ENCODE measurements at regions not wholly inside any gene's neighbourhood (a gene's known extent, or its start where the extent isn't known, plus 50 kb on each side); places are given as distances from the start of the nearest gene placed in this dataset.
A peak's percentile ranks its signal among the peaks of the same experiment; 100 is the strongest.

DNA sequence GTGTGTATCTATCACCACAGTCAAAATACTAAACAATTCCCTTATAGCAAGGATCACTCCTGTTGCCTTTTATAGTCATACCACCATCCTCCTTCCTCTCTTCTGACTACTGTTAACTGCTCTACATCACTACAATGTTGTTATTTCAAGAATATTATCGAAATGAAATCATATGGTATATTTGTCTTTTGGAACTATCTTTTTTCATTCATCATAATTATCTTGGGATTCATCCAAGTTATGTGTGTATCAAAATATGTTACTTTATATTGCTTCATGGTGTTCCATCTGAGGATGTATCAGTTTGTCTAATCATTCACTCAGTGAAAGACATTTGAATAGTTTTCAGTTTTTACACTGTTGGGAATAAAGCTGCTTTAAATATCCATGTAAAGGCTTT lies 1423.0 kb upstream of the PIK3C3 start:
- H3K4me2 ChIP-seq (ENCODE audit: low read length) = no peak overlapping the region
- no peaks in the 10 kb centered on the region for H3K9me3 ChIP-seq (ENCODE audit: low read length)
- peaks cover 6% of the 10 kb centered on the region; the same call in 1 of the 2 replicates for H3K4me1 ChIP-seq (ENCODE audit: insufficient read depth, low read length)
- no peak for TF ChIP-seq EZH2 (IDR thresholded peaks at IDR 0.05; ENCODE audit: low read length, unreplicated experiment)
- TF ChIP-seq EZH2phosphoT487 (IDR thresholded peaks at IDR 0.05; ENCODE audit: borderline replicate concordance, low read length) = no peak
- TF ChIP-seq, protein P1, sequence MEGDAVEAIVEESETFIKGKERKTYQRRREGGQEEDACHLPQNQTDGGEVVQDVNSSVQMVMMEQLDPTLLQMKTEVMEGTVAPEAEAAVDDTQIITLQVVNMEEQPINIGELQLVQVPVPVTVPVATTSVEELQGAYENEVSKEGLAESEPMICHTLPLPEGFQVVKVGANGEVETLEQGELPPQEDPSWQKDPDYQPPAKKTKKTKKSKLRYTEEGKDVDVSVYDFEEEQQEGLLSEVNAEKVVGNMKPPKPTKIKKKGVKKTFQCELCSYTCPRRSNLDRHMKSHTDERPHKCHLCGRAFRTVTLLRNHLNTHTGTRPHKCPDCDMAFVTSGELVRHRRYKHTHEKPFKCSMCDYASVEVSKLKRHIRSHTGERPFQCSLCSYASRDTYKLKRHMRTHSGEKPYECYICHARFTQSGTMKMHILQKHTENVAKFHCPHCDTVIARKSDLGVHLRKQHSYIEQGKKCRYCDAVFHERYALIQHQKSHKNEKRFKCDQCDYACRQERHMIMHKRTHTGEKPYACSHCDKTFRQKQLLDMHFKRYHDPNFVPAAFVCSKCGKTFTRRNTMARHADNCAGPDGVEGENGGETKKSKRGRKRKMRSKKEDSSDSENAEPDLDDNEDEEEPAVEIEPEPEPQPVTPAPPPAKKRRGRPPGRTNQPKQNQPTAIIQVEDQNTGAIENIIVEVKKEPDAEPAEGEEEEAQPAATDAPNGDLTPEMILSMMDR (conservative IDR thresholded peaks at IDR 0.05; ENCODE audit: low read depth, low read length) = no peak
- no peaks in the 10 kb centered on the region for H3K27me3 ChIP-seq (ENCODE audit: low read length)
- H3K4me3 ChIP-seq (ENCODE audit: low read length) = no peak overlapping the region
- ATAC-seq (no peak), DNase-seq (no peak)
- ChIA-PET POLR2A (ENCODE audit: unreplicated experiment) (no interaction called here), CTCF (no interaction called here)
- H3K9me2 ChIP-seq (replicated peaks; ENCODE audit: low read length) = no peaks in the 10 kb centered on the region
- H3K27ac ChIP-seq (ENCODE audit: low read length) = no peak overlapping the region
- BruUV-seq (replicated peaks) = no TSS peak
- H3K79me2 ChIP-seq (ENCODE audit: low read length) = no peaks in the 10 kb centered on the region
- no peak overlapping the region for H3K9ac ChIP-seq (ENCODE audit: low read length)
- no peaks in the 10 kb centered on the region for H3K36me3 ChIP-seq (ENCODE audit: low read depth, low read length)
- no peaks in the 10 kb centered on the region for H4K20me1 ChIP-seq (ENCODE audit: low read length)
- H3F3A ChIP-seq (ENCODE audit: low read length, unreplicated experiment) = no peaks in the 10 kb centered on the region
- H2AFZ ChIP-seq (ENCODE audit: low read length) = no peak overlapping the region
- intact Hi-C loops (cut with micrococcal nuclease) = no loop called here

DNA sequence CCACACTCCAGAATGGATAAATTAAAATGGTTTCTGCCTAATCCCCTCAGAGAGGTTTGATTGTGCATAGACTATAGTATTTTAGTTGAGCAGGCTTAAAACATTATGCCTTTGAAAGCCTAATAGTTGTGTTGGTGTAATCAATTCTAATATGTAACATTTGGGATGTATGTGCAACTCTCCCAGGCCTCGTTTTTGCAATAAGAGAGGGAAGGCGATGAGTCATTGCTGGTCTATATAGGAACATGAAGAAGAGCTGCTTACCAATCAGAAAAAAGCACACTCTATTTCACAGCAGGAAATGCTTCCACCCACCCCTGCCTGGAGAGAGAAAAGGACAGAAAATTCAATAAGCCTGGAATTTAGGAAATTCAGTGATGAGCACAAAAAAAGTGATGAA lies 1424.0 kb upstream of the PIK3C3 start:
- BruUV-seq (replicated peaks) = no TSS peak
- no peaks in the 10 kb centered on the region for H3K27me3 ChIP-seq (ENCODE audit: low read length)
- peaks cover 6% of the 10 kb centered on the region; the same call in 1 of the 2 replicates for H3K4me1 ChIP-seq (ENCODE audit: insufficient read depth, low read length)
- H3K36me3 ChIP-seq (ENCODE audit: low read depth, low read length) = no peaks in the 10 kb centered on the region
- no peaks in the 10 kb centered on the region for H3K79me2 ChIP-seq (ENCODE audit: low read length)
- H3K9me3 ChIP-seq (ENCODE audit: low read length) = no peaks in the 10 kb centered on the region
- POLR2A ChIA-PET (ENCODE audit: unreplicated experiment) = no interaction called here
- H3K4me3 ChIP-seq (ENCODE audit: low read length) = no peak overlapping the region
- no peak overlapping the region for H3K27ac ChIP-seq (ENCODE audit: low read length)
- H3F3A ChIP-seq (ENCODE audit: low read length, unreplicated experiment) = no peaks in the 10 kb centered on the region
- H3K9ac ChIP-seq (ENCODE audit: low read length) = no peak overlapping the region
- intact Hi-C loops (cut with micrococcal nuclease) = no loop called here
- CTCF ChIA-PET = no interaction called here
- DNase-seq (no peak), ATAC-seq (no peak)
- no peaks in the 10 kb centered on the region for H4K20me1 ChIP-seq (ENCODE audit: low read length)
- H3K4me2 ChIP-seq (ENCODE audit: low read length) = no peak overlapping the region
- H2AFZ ChIP-seq (ENCODE audit: low read length) = no peak overlapping the region
- TF ChIP-seq, protein P1 (conservative IDR thresholded peaks at IDR 0.05; ENCODE audit: low read depth, low read length) = no peak
- no peak for TF ChIP-seq EZH2phosphoT487 (IDR thresholded peaks at IDR 0.05; ENCODE audit: borderline replicate concordance, low read length)
- TF ChIP-seq EZH2 (IDR thresholded peaks at IDR 0.05; ENCODE audit: low read length, unreplicated experiment) = no peak
- no peaks in the 10 kb centered on the region for H3K9me2 ChIP-seq (replicated peaks; ENCODE audit: low read length)

DNA sequence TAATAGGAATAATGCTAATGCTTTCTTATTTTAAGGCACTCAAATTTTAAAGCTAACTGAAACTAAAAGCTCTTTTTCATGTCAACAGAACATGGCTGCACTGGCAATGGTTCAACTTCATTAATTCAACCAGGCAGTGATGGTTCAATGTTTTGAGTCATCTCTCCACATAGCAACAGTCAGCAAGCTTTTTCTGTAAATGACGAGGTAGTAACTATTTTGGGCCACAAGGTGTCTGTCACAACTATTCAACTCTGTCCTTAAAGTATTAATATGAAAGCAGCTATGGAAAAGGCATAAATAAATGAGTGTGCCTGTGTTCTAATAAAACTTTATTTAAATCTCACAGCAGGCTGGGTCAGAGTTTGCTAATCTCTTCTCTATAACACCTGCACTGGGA lies 1425.6 kb upstream of the PIK3C3 start:
- no TSS peak for BruUV-seq (replicated peaks)
- no peak overlapping the region for H2AFZ ChIP-seq (ENCODE audit: low read length)
- ATAC-seq = peak; percentile 45; the same call in 1 of the 2 replicates
- H4K20me1 ChIP-seq (ENCODE audit: low read length) = no peaks in the 10 kb centered on the region
- peak; percentile 43 for DNase-seq
- H3K79me2 ChIP-seq (ENCODE audit: low read length) = no peaks in the 10 kb centered on the region
- peaks cover 3% of the 10 kb centered on the region; the same call in 1 of the 2 replicates for H3K4me1 ChIP-seq (ENCODE audit: insufficient read depth, low read length)
- H3K27ac ChIP-seq (ENCODE audit: low read length) = no peak overlapping the region
- TF ChIP-seq, protein P1 (conservative IDR thresholded peaks at IDR 0.05; ENCODE audit: low read depth, low read length) = peak; percentile 37; the same call in 1 of the 2 replicates
- no peak for TF ChIP-seq EZH2phosphoT487 (IDR thresholded peaks at IDR 0.05; ENCODE audit: borderline replicate concordance, low read length)
- intact Hi-C loops (cut with micrococcal nuclease) = loop anchor here (10.0 kb wide), 1 partner anchor 565 kb away; no protein-coding TSS in a partner anchor
- ChIA-PET CTCF (no interaction called here), POLR2A (ENCODE audit: unreplicated experiment) (no interaction called here)
- H3K27me3 ChIP-seq (ENCODE audit: low read length) = no peaks in the 10 kb centered on the region
- H3K4me2 ChIP-seq (ENCODE audit: low read length) = no peak overlapping the region
- no peak overlapping the region for H3K4me3 ChIP-seq (ENCODE audit: low read length)
- H3K9me2 ChIP-seq (replicated peaks; ENCODE audit: low read length) = no peaks in the 10 kb centered on the region
- H3F3A ChIP-seq (ENCODE audit: low read length, unreplicated experiment) = no peaks in the 10 kb centered on the region
- H3K9me3 ChIP-seq (ENCODE audit: low read length) = no peaks in the 10 kb centered on the region
- H3K9ac ChIP-seq (ENCODE audit: low read length) = no peak overlapping the region
- no peaks in the 10 kb centered on the region for H3K36me3 ChIP-seq (ENCODE audit: low read depth, low read length)
